OCI-LY7 (cell line): ENCODE measurements at regions not wholly inside any gene's neighbourhood (a gene's known extent, or its start where the extent isn't known, plus 50 kb on each side); places are given as distances from the start of the nearest gene placed in this dataset.

ENCODE experiments used
- BruUV-seq: library from RNA; stranded (reverse); fragments of 400-500 nt; replicated peaks from 2 replicates; lab custom pipeline; 2021; lab: Mats Ljungman, UMichigan
- CTCF ChIA-PET: fragments of 300-600 bp; sonication (Branson Sonifier 250); formaldehyde crosslinking; loops from one replicate; lab custom pipeline; 2022; ENCODE audit warnings: antibody characterized with exemption; ENCODE audit not compliant: unreplicated experiment; lab: Charles Lee
- POLR2A ChIA-PET: fragments of 300-600 bp; sonication (Branson Sonifier 250); formaldehyde crosslinking; loops from one replicate; lab custom pipeline; 2022; ENCODE audit warnings: antibody characterized with exemption; lab: Charles Lee
- DNase-seq: peaks from one replicate; pipeline ENCODE4 v3.0.0-alpha.2; 2015; ENCODE audit warnings: low spot score
- H2AFZ ChIP-seq: fragments of 200-600 bp; sonication (generic), shearing (Covaris generic); 2 replicates; pipeline ENCODE4 v1.6.1; 2014; ENCODE audit warnings: mild to moderate bottlenecking, antibody characterized with exemption, low read length, moderate library complexity
- H3K27ac ChIP-seq: fragments of 200-600 bp; sonication (generic); 2 replicates; pipeline ENCODE4 v1.5.1; 2014; ENCODE audit warnings: mixed run types, low read depth, mild to moderate bottlenecking, moderate library complexity, low read length, inconsistent platforms; ENCODE audit not compliant: poor library complexity, severe bottlenecking
- H3K36me3 ChIP-seq: fragments of 200-600 bp; sonication (generic); 2 replicates; pipeline ENCODE4 v1.6.1; 2014; ENCODE audit warnings: mild to moderate bottlenecking, antibody characterized with exemption, low read length, moderate library complexity, mixed read lengths; ENCODE audit not compliant: insufficient read depth
- H3K4me1 ChIP-seq: fragments of 200-600 bp; sonication (generic); 2 replicates; pipeline ENCODE4 v1.5.1; 2014; ENCODE audit warnings: mild to moderate bottlenecking, low read length; ENCODE audit not compliant: insufficient read depth, poor library complexity, severe bottlenecking
- H3K4me2 ChIP-seq: fragments of 200-600 bp; sonication (generic); 2 replicates; pipeline ENCODE4 v1.6.1; 2014; ENCODE audit warnings: mild to moderate bottlenecking, low read length
- H3K4me3 ChIP-seq: fragments of 200-600 bp; sonication (generic); 2 replicates; pipeline ENCODE4 v1.5.1; 2014; ENCODE audit warnings: mild to moderate bottlenecking, low read depth, low read length; ENCODE audit not compliant: poor library complexity, severe bottlenecking
- H3K79me2 ChIP-seq: fragments of 200-600 bp; sonication (generic); 2 replicates; pipeline ENCODE4 v1.6.1; 2016; ENCODE audit warnings: low read depth, mild to moderate bottlenecking, low read length, moderate library complexity, mixed read lengths; ENCODE audit not compliant: insufficient read depth
- H3K9me2 ChIP-seq: fragments of 200-600 bp; sonication (generic); 2 replicates; pipeline ENCODE4 v1.6.1; 2016; ENCODE audit warnings: mild to moderate bottlenecking, low read length, mixed read lengths; ENCODE audit not compliant: insufficient read depth
- H3K9me3 ChIP-seq: fragments of 200-600 bp; sonication (generic); 2 replicates; pipeline ENCODE4 v1.6.1; 2014; ENCODE audit warnings: mild to moderate bottlenecking, mixed run types, low read length, mixed read lengths
- H4K20me1 ChIP-seq: fragments of 200-600 bp; sonication (generic); 2 replicates; pipeline ENCODE4 v1.6.1; 2014; ENCODE audit warnings: mild to moderate bottlenecking, antibody characterized with exemption, low read length, moderate library complexity, mixed read lengths; ENCODE audit not compliant: insufficient read depth
- EZH2phosphoT487 ChIP-seq: fragments of 200-600 bp; sonication (generic); IDR thresholded peaks from 2 replicates; pipeline ENCODE4 v1.6.1; 2018; ENCODE audit warnings: low read depth, borderline replicate concordance, mild to moderate bottlenecking, mixed run types, antibody characterized with exemption, low read length, moderate library complexity, mixed read lengths
- intact Hi-C: fragments of 100-400 bp; cut with micrococcal nuclease; formaldehyde crosslinking; loops from one replicate; pipeline ENCODE4 v1.10.0; 2022; ENCODE audit not compliant: unreplicated experiment
- TF ChIP-seq, protein P1 (sequence below): fragments of 200-600 bp; sonication (generic); conservative IDR thresholded peaks from 2 replicates; pipeline ENCODE4 v1.5.1; 2014; ENCODE audit warnings: mild to moderate bottlenecking, antibody characterized with exemption, low read length, moderate library complexity, mixed read lengths

DNA sequence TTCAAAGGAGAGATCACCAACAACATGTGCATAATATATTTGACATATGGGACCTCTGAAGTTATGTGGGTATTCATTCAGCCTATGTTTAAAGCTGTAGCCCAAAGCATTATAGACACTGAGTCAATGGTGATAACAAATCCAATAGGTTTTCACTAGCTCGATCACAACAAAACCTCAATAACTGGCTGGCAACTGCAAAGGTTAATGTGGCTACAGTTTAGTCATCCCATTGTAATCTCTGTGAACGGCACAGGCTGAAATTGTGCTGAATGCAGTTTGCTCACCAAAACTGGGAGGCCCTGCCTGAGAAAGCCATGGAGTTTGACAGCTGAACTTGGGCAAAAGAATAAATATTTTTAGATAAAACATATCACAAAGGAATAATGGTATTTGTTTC lies 152.4 kb upstream of the ADO start:
- ChIA-PET CTCF (no interaction called here), POLR2A (interaction anchor here (1.3 to 8.6 kb wide), 3 partner anchors 13 to 18 kb away, joined by 4 to 80 read pairs (median 7); no protein-coding TSS in a partner anchor)
- no peak for TF ChIP-seq EZH2phosphoT487
- TF ChIP-seq, protein P1, sequence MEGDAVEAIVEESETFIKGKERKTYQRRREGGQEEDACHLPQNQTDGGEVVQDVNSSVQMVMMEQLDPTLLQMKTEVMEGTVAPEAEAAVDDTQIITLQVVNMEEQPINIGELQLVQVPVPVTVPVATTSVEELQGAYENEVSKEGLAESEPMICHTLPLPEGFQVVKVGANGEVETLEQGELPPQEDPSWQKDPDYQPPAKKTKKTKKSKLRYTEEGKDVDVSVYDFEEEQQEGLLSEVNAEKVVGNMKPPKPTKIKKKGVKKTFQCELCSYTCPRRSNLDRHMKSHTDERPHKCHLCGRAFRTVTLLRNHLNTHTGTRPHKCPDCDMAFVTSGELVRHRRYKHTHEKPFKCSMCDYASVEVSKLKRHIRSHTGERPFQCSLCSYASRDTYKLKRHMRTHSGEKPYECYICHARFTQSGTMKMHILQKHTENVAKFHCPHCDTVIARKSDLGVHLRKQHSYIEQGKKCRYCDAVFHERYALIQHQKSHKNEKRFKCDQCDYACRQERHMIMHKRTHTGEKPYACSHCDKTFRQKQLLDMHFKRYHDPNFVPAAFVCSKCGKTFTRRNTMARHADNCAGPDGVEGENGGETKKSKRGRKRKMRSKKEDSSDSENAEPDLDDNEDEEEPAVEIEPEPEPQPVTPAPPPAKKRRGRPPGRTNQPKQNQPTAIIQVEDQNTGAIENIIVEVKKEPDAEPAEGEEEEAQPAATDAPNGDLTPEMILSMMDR = no peak
- BruUV-seq = no TSS peak
- Histone ChIP-seq H3K4me3 (peak overlapping the region; percentile 42), H3K79me2 (no peaks in the 10 kb centered on the region), H3K9me2 (no peaks in the 10 kb centered on the region), H3K4me1 (peaks cover 85% of the 10 kb centered on the region), H3K36me3 (peaks cover 11% of the 10 kb centered on the region), H4K20me1 (no peaks in the 10 kb centered on the region), H3K9me3 (peaks cover 23% of the 10 kb centered on the region; the same call in 1 of the 2 replicates), H3K27ac (peak overlapping the region; percentile 96), H3K4me2 (peak overlapping the region; percentile 65), H2AFZ (no peak overlapping the region)
- no peak for DNase-seq
- intact Hi-C loops = loop anchor here (2.0 to 5.0 kb wide), 2 partner anchors 41 to 125 kb away; no protein-coding TSS in a partner anchor

DNA sequence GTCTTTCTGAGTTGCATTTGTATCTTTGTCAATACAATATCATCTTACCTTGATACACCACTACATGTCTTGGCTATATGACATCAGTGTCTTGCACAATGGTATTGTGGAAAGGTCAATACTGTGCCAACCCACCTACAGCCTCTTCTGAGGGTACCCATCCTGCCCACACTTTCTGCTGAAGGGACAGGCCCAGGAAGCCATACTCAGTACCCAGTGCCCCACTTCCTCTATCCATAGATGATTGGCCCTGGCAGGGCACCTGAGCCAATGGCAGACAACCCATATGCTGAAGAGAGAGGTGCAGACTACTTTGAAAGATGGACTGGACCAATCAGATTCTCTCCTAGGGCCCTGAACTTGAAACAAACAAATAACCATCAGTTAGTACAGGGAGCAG lies 152.0 kb upstream of the ADO start:
- TF ChIP-seq, protein P1 = no peak
- TF ChIP-seq EZH2phosphoT487 = no peak
- H3K27ac ChIP-seq = peak overlapping the region; percentile 96
- peak overlapping the region; percentile 65 for H3K4me2 ChIP-seq
- peaks cover 11% of the 10 kb centered on the region for H3K36me3 ChIP-seq
- H2AFZ ChIP-seq = no peak overlapping the region; the same call in 1 of the 2 replicates
- peaks cover 23% of the 10 kb centered on the region; the same call in 1 of the 2 replicates for H3K9me3 ChIP-seq
- intact Hi-C loops = loop anchor here (2.0 to 5.0 kb wide), 2 partner anchors 42 to 125 kb away; no protein-coding TSS in a partner anchor
- no peaks in the 10 kb centered on the region for H3K9me2 ChIP-seq
- ChIA-PET POLR2A (interaction anchor here (1.3 to 8.6 kb wide), 3 partner anchors 14 to 18 kb away, joined by 4 to 80 read pairs (median 7); no protein-coding TSS in a partner anchor), CTCF (no interaction called here)
- peak; percentile 35 for DNase-seq
- peaks cover 80% of the 10 kb centered on the region for H3K4me1 ChIP-seq
- H3K4me3 ChIP-seq = peak overlapping the region; percentile 42
- no peaks in the 10 kb centered on the region for H4K20me1 ChIP-seq
- no TSS peak for BruUV-seq
- H3K79me2 ChIP-seq = no peaks in the 10 kb centered on the region

DNA sequence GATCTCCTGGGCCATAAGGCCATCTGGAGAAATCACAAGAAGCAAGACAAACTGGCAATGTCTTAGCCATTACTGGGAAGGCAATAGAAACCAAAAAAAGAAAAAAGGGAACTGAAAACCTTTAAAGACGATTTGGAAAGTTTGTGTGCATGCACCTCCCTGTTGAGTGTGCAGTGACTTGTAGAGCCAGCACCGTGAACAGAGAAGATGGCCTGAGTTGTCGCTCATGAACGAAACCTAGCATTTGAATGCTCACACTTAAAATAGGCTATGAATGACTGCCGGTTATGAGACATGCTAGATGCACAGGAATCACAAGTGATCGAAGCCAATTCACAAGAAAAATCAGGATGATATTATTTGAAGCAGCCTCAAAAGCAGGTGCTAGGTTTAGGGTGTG lies 151.3 kb upstream of the ADO start:
- BruUV-seq = no TSS peak
- Histone ChIP-seq H2AFZ (peak overlapping the region; percentile 68; the same call in 1 of the 2 replicates), H3K4me1 (peaks cover 74% of the 10 kb centered on the region), H3K9me2 (no peaks in the 10 kb centered on the region), H3K9me3 (peaks cover 23% of the 10 kb centered on the region; the same call in 1 of the 2 replicates), H3K4me2 (peak overlapping the region; percentile 71), H3K4me3 (peak overlapping the region; percentile 42), H3K36me3 (peaks cover 11% of the 10 kb centered on the region), H3K79me2 (no peaks in the 10 kb centered on the region), H4K20me1 (no peaks in the 10 kb centered on the region), H3K27ac (peak overlapping the region; percentile 96)
- intact Hi-C loops = loop anchor here (1.0 to 5.0 kb wide), 6 partner anchors 16 to 165 kb away; partner anchors contain the start of gene ADO
- ChIA-PET CTCF (no interaction called here), POLR2A (interaction anchor here (1.3 to 8.6 kb wide), 3 partner anchors 15 to 18 kb away, joined by 4 to 80 read pairs (median 7); no protein-coding TSS in a partner anchor)
- peak; percentile 99 for DNase-seq
- TF ChIP-seq, protein P1 = no peak
- no peak for TF ChIP-seq EZH2phosphoT487
